ENCODE measurements at regions not wholly inside any gene's neighbourhood (a gene's known extent, or its start where the extent isn't known, plus 50 kb on each side); places are given as distances from the start of the nearest gene placed in this dataset.

DNA sequence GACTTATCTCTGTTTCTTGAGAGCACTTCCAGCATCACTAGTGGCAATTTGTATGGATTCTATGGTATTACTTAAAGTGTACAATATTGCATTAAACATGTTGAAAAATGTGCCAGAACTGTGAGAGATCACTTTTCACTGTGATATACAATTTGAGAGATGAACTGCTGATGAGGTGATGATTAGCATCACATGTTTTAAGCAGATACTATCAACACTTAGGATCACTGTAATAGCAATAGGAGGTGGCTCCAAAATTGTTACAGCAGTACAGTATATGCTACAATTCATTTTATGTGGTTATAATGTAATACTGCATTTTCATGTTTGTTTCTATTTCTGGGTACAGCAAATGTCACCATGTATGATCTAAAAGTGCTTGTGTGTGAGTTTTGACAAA is 570.0 kb downstream of the PTPRC start:
- Histone ChIP-seq H3K27me3 (replicated peaks in 1 of 2; ENCODE audit: control insufficient read depth in 2 of 2, insufficient read depth in 2 of 2, low read length in 1 of 2) (no peaks in the 10 kb centered on the region), H3K4me3 (no peak overlapping the region), H3K4me1 (ENCODE audit: control insufficient read depth, insufficient read depth, low read length) (no peaks in the 10 kb centered on the region), H3K27ac (ENCODE audit: control insufficient read depth, insufficient read depth) (no peak overlapping the region), H3K9ac (ENCODE audit: control insufficient read depth, insufficient read depth, low read length) (no peak overlapping the region), H3K9me3 (replicated peaks; ENCODE audit: control insufficient read depth, insufficient read depth, low read length) (no peaks in the 10 kb centered on the region; the same call in 2 of the 3 replicates), H4K20me1 (ENCODE audit: control insufficient read depth, insufficient read depth) (no peaks in the 10 kb centered on the region), H2AFZ (ENCODE audit: control insufficient read depth, low read depth, low read length) (no peak overlapping the region), H3K79me2 (ENCODE audit: control insufficient read depth, insufficient read depth, low read length) (no peaks in the 10 kb centered on the region), H3K36me3 (ENCODE audit: control insufficient read depth in 2 of 2, insufficient read depth in 2 of 2, low read length in 1 of 2) (no peaks in the 10 kb centered on the region), H3K4me2 (ENCODE audit: control insufficient read depth, insufficient read depth) (no peak overlapping the region)
- SMC1A ChIA-PET (ENCODE audit: uncharacterized antibody, unreplicated experiment), result interaction anchor here (0.7 to 1.7 kb wide), 4 partner anchors 14 to 156 kb away, joined by 3 to 4 read pairs (median 3); no protein-coding TSS in a partner anchor
- intact Hi-C loops (cut with micrococcal nuclease; ENCODE audit: unreplicated experiment), result no loop called here
- POLR2A ChIA-PET, result no interaction called here
- no peak for TF ChIP-seq DPF2 (IDR thresholded peaks at IDR 0.05)
- no peak for TF ChIP-seq SMARCA5 (IDR thresholded peaks at IDR 0.05)
- no peak for TF ChIP-seq RAD21 (IDR thresholded peaks at IDR 0.05; ENCODE audit: insufficient read depth, low read depth, low read length)
- TF ChIP-seq, protein P1, sequence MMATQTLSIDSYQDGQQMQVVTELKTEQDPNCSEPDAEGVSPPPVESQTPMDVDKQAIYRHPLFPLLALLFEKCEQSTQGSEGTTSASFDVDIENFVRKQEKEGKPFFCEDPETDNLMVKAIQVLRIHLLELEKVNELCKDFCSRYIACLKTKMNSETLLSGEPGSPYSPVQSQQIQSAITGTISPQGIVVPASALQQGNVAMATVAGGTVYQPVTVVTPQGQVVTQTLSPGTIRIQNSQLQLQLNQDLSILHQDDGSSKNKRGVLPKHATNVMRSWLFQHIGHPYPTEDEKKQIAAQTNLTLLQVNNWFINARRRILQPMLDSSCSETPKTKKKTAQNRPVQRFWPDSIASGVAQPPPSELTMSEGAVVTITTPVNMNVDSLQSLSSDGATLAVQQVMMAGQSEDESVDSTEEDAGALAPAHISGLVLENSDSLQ (IDR thresholded peaks at IDR 0.05), result no peak
- no peak for TF ChIP-seq SREBF1 (IDR thresholded peaks at IDR 0.05; ENCODE audit: low read length)
- TF ChIP-seq HCFC1 (IDR thresholded peaks at IDR 0.05; ENCODE audit: low read length), result no peak
- no peak for TF ChIP-seq ATF7 (IDR thresholded peaks at IDR 0.05; ENCODE audit: low read depth)
- no peak for TF ChIP-seq ATF2 (IDR thresholded peaks at IDR 0.05; ENCODE audit: low read length)
- TF ChIP-seq RAD51 (IDR thresholded peaks at IDR 0.05), result no peak
- no peak for TF ChIP-seq YY1 (IDR thresholded peaks at IDR 0.05; ENCODE audit: low read depth, low read length)
- TF ChIP-seq, protein P2, sequence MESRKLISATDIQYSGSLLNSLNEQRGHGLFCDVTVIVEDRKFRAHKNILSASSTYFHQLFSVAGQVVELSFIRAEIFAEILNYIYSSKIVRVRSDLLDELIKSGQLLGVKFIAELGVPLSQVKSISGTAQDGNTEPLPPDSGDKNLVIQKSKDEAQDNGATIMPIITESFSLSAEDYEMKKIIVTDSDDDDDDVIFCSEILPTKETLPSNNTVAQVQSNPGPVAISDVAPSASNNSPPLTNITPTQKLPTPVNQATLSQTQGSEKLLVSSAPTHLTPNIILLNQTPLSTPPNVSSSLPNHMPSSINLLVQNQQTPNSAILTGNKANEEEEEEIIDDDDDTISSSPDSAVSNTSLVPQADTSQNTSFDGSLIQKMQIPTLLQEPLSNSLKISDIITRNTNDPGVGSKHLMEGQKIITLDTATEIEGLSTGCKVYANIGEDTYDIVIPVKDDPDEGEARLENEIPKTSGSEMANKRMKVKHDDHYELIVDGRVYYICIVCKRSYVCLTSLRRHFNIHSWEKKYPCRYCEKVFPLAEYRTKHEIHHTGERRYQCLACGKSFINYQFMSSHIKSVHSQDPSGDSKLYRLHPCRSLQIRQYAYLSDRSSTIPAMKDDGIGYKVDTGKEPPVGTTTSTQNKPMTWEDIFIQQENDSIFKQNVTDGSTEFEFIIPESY (IDR thresholded peaks at IDR 0.05), result no peak
- TF ChIP-seq ZNF217 (IDR thresholded peaks at IDR 0.05), result no peak
- no peak for TF ChIP-seq RELA (IDR thresholded peaks at IDR 0.05; ENCODE audit: borderline replicate concordance, partially characterized antibody)
- TF ChIP-seq STAT3 (IDR thresholded peaks at IDR 0.05; ENCODE audit: low read depth, low read length), result no peak
- no peak for TF ChIP-seq RB1 (IDR thresholded peaks at IDR 0.05; ENCODE audit: borderline replicate concordance)
- no peak for TF ChIP-seq ZBED1 (IDR thresholded peaks at IDR 0.05; ENCODE audit: borderline replicate concordance)
- no peak for TF ChIP-seq HDAC6 (IDR thresholded peaks at IDR 0.05; ENCODE audit: unreplicated experiment)
- TF ChIP-seq, protein P3, sequence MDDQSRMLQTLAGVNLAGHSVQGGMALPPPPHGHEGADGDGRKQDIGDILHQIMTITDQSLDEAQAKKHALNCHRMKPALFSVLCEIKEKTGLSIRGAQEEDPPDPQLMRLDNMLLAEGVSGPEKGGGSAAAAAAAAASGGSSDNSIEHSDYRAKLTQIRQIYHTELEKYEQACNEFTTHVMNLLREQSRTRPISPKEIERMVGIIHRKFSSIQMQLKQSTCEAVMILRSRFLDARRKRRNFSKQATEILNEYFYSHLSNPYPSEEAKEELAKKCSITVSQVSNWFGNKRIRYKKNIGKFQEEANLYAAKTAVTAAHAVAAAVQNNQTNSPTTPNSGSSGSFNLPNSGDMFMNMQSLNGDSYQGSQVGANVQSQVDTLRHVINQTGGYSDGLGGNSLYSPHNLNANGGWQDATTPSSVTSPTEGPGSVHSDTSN (IDR thresholded peaks at IDR 0.05; ENCODE audit: insufficient replicate concordance, low read depth, low read length), result no peak
- TF ChIP-seq WRNIP1 (IDR thresholded peaks at IDR 0.05; ENCODE audit: borderline replicate concordance, low read depth, low read length), result no peak
- no peak for TF ChIP-seq BHLHE40 (IDR thresholded peaks at IDR 0.05; ENCODE audit: borderline replicate concordance in 1 of 2, low read depth in 2 of 2, low read length in 1 of 2)
- CTCF ChIA-PET, result interaction anchor here (1.3 to 1.9 kb wide), 4 partner anchors 9 to 35 kb away, joined by 4 to 7 read pairs (median 4); no protein-coding TSS in a partner anchor
- in situ Hi-C loops (cut with MboI), result no loop called here
- no peak for DNase-seq (ENCODE audit: low read depth, low spot score)
- ATAC-seq, result no peak
- no peak for FAIRE-seq
- RAD21 ChIA-PET (ENCODE audit: unreplicated experiment), result no interaction called here
- no TSS peak for BruUV-seq (replicated peaks)
